K562 (cell line): ENCODE measurements at regions not wholly inside any gene's neighbourhood (a gene's known extent, or its start where the extent isn't known, plus 50 kb on each side); places are given as distances from the start of the nearest gene placed in this dataset.

ENCODE experiments used
- ATAC-seq: fragments of 200-7000 bp; cut with Tn5 transposase; 3 replicates; pipeline ENCODE4 v1.9.1; 2020; ENCODE audit warnings: moderate library complexity
- BruUV-seq: library from RNA; stranded (reverse); fragments of 400-500 nt; replicated peaks from 2 replicates; lab custom pipeline; 2021; lab: Mats Ljungman, UMichigan
- CTCF ChIA-PET: fragments of 300-600 bp; formaldehyde crosslinking; extraction: SDS; loops from one replicate; lab custom pipeline; 2021; ENCODE audit warnings: low intra/inter-chr PET ratio; lab: Yijun Ruan, JAX
- POLR2A ChIA-PET: fragments of 300-600, 350-650 bp; sonication (Branson Sonifier 250); formaldehyde crosslinking; extraction: SDS; loops from one replicate; lab custom pipeline; 2021; ENCODE audit warnings: antibody characterized with exemption, inconsistent platforms; lab: Yijun Ruan, JAX
- DNase-seq, 4 experiments: peaks; one replicate each; pipeline versions ENCODE4 v3.0.0 to v3.0.0-alpha.2; 2011 to 2018; ENCODE audit warnings: low spot score in 3 of 4, mixed read lengths in 3 of 4; ENCODE audit errors: extremely low read depth in 1 of 4
- FAIRE-seq: peaks from 2 replicates; lab custom pipeline; 2011; peaks lifted over from hg19 to GRCh38; lab: Jason Lieb, UNC
- H2AFZ ChIP-seq: 2 replicates; pipeline ENCODE4 v1.6.0; 2011; ENCODE audit warnings: low read depth, low read length, control low read depth, inconsistent platforms
- H3K27ac ChIP-seq: fragments of 200-600 bp; 3 replicates; pipeline ENCODE4 v1.8.0; 2011; ENCODE audit warnings: low read depth, mild to moderate bottlenecking, control low read depth, inconsistent platforms, low read length, moderate library complexity, mixed read lengths; ENCODE audit errors: extremely low read depth
- H3K27me3 ChIP-seq, 2 experiments: fragments of 300-600 bp in 1 of 2; 2 replicates in 1 of 2; 3 replicates in 1 of 2; pipeline versions ENCODE4 v1.6.0 to v1.8.0; 2011; ENCODE audit warnings: inconsistent platforms in 2 of 2, low read length in 2 of 2, mild to moderate bottlenecking in 1 of 2, mixed read lengths in 1 of 2, moderate library complexity in 1 of 2; ENCODE audit not compliant: control insufficient read depth in 2 of 2, insufficient read depth in 2 of 2
- H3K36me3 ChIP-seq: fragments of 300-600 bp; 3 replicates; pipeline ENCODE4 v1.8.0; 2011; ENCODE audit warnings: mild to moderate bottlenecking, low read length, inconsistent platforms; ENCODE audit not compliant: control insufficient read depth, insufficient read depth
- H3K4me1 ChIP-seq, 2 experiments: fragments of 200-600 bp in 1 of 2; replicated peaks in 1 of 2; 2 replicates in 1 of 2; 3 replicates in 1 of 2; pipeline versions ENCODE4 v1.5.1 to v1.8.0; 2011; ENCODE audit warnings: inconsistent platforms in 2 of 2, low read length in 2 of 2, mild to moderate bottlenecking in 1 of 2, mixed read lengths in 1 of 2, moderate library complexity in 1 of 2; ENCODE audit not compliant: control insufficient read depth in 2 of 2, insufficient read depth in 2 of 2
- H3K4me2 ChIP-seq: 2 replicates; pipeline ENCODE4 v1.6.1; 2011; ENCODE audit warnings: low read length, control low read depth, inconsistent platforms, mixed read lengths; ENCODE audit not compliant: insufficient read depth
- H3K4me3 ChIP-seq: fragments of 200-600 bp; sonication (generic), shearing (Covaris generic); 2 replicates; pipeline ENCODE4 v1.5.1; 2016; ENCODE audit warnings: control low read depth, inconsistent platforms
- H3K79me2 ChIP-seq: fragments of 200-600 bp; 3 replicates; pipeline ENCODE4 v1.8.0; 2011; ENCODE audit warnings: low read length, inconsistent platforms; ENCODE audit not compliant: control insufficient read depth, insufficient read depth
- H3K9ac ChIP-seq, 2 experiments: 2 replicates each; pipeline versions ENCODE4 v1.6.0 to v1.6.1; 2011; ENCODE audit warnings: low read depth in 2 of 2, low read length in 2 of 2, control low read depth in 1 of 2, inconsistent platforms in 1 of 2, mild to moderate bottlenecking in 1 of 2, mixed read lengths in 1 of 2; ENCODE audit not compliant: insufficient read depth in 1 of 2
- H3K9me1 ChIP-seq: one replicate; pipeline ENCODE4 v1.6.0; 2011; ENCODE audit warnings: inconsistent platforms, mild to moderate bottlenecking, low read length, moderate library complexity; ENCODE audit not compliant: control insufficient read depth, insufficient read depth
- H3K9me3 ChIP-seq: replicated peaks from 2 replicates; pipeline ENCODE4 v1.5.1; 2011; ENCODE audit warnings: low read depth, low read length, inconsistent platforms; ENCODE audit not compliant: control insufficient read depth, insufficient read depth
- H4K20me1 ChIP-seq: replicated peaks from 2 replicates; pipeline ENCODE4 v1.6.1; 2011; ENCODE audit warnings: low read length, inconsistent platforms, mixed read lengths; ENCODE audit not compliant: control insufficient read depth, insufficient read depth
- ILK ChIP-seq: fragments of 450-650 bp; IDR thresholded peaks from 2 replicates; pipeline ENCODE4 v1.6.1; 2016; ENCODE audit warnings: missing genetic modification characterization, low read depth, mild to moderate bottlenecking, missing compliant biosample characterization, moderate library complexity, borderline replicate concordance
- MAX ChIP-seq: sonication (generic); formaldehyde crosslinking; IDR thresholded peaks from 2 replicates; pipeline ENCODE4 v1.9.0; 2022; ENCODE audit warnings: mild to moderate bottlenecking, missing genetic modification reagents
- MCM2 ChIP-seq: fragments of 450-650 bp; IDR thresholded peaks from 2 replicates; pipeline ENCODE4 v1.6.1; 2017; ENCODE audit warnings: low read depth, mild to moderate bottlenecking
- PHF8 ChIP-seq: fragments of 200-600 bp; sonication (generic); IDR thresholded peaks from 2 replicates; pipeline ENCODE4 v1.6.1; 2012; ENCODE audit warnings: mixed run types, mild to moderate bottlenecking, inconsistent platforms, low read length, moderate library complexity, borderline replicate concordance
- PRPF4 ChIP-seq: fragments of 200-400 bp; formaldehyde crosslinking; IDR thresholded peaks from one replicate; pipeline ENCODE4 v1.6.1; 2017; ENCODE audit warnings: low read length, low read depth, mild to moderate bottlenecking; ENCODE audit not compliant: insufficient read depth, poor library complexity, severe bottlenecking
- RNF2 ChIP-seq: sonication (generic); IDR thresholded peaks from 2 replicates; pipeline ENCODE4 v1.6.1; 2016
- TEAD4 ChIP-seq, 2 experiments: sonication (generic) in 1 of 2; formaldehyde crosslinking in 1 of 2; IDR thresholded peaks; 2 replicates each; pipeline versions ENCODE4 v1.6.1 to v1.8.0; 2012 to 2022; ENCODE audit warnings: borderline replicate concordance in 1 of 2, inconsistent platforms in 1 of 2, low read length in 1 of 2, mild to moderate bottlenecking in 1 of 2, missing genetic modification reagents in 1 of 2
- YBX1 ChIP-seq: fragments of 450-650 bp; IDR thresholded peaks from 2 replicates; pipeline ENCODE4 v1.7.1; 2016; ENCODE audit warnings: mild to moderate bottlenecking
- ZNF561 ChIP-seq: fragments of 450-650 bp; formaldehyde crosslinking; conservative IDR thresholded peaks from 2 replicates; pipeline ENCODE4 v1.4.0; 2020; ENCODE audit warnings: mild to moderate bottlenecking, moderate library complexity
- WGBS: fragments of 100-300 bp; shearing (Covaris generic); methylation state at CpG from one replicate; pipeline ENCODE4 v1.1.6; 2016; ENCODE audit warnings: low coverage, mixed read lengths; ENCODE audit not compliant: insufficient coverage; ENCODE audit errors: missing lambda C conversion rate; 5-methylcytosine and 5-hydroxymethylcytosine counted together
- in situ Hi-C: fragments of 300-500 bp; cut with MboI; formaldehyde crosslinking; loops from 4 replicates; pipeline ENCODE4 v1.15.0; 2018; ENCODE audit warnings: inconsistent platforms, mixed read lengths
- intact Hi-C: fragments of 100-400 bp; cut with micrococcal nuclease; formaldehyde crosslinking; loops from 2 replicates; pipeline ENCODE4 v1.14.2; 2022

DNA sequence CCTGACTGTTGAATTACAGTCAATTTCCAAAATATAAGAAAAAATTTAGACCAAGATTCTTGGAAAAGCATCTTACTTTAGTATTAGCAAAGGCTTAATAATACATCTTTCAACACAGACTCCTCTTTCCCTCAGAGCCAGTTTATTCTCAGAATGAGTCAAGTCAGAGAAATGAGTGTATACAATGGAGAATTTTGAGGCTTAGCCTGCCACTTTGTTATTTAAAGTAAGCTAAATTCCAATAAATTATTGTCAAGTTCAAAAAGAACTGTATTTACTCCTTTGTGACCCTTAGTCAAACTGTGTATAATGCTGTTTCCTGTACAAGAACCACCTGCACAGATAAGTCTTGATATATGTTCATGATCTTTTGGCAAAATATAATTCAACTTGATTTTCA, 428.5 kb upstream of the ITGA1 start:
- H3K4me3 ChIP-seq = no peak overlapping the region
- CTCF ChIA-PET = no interaction called here
- TF ChIP-seq PRPF4 (no peak), RNF2 (no peak), MAX (no peak), YBX1 (no peak)
- in situ Hi-C loops = no loop called here
- no peaks in the 10 kb centered on the region for H4K20me1 ChIP-seq
- H3K9me1 ChIP-seq = no peaks in the 10 kb centered on the region
- ATAC-seq (no peak), DNase-seq (no peak), FAIRE-seq (no peak)
- intact Hi-C loops = no loop called here
- no peaks in the 10 kb centered on the region for H3K79me2 ChIP-seq
- H3K4me2 ChIP-seq = no peak overlapping the region
- no peaks in the 10 kb centered on the region for H3K4me1 ChIP-seq
- no TSS peak for BruUV-seq
- H3K27me3 ChIP-seq = no peaks in the 10 kb centered on the region
- no peak overlapping the region for H3K27ac ChIP-seq
- no peaks in the 10 kb centered on the region for H3K36me3 ChIP-seq
- H3K9me3 ChIP-seq = no peaks in the 10 kb centered on the region
- no peak overlapping the region for H3K9ac ChIP-seq
- H2AFZ ChIP-seq = no peak overlapping the region
- POLR2A ChIA-PET = no interaction called here

DNA sequence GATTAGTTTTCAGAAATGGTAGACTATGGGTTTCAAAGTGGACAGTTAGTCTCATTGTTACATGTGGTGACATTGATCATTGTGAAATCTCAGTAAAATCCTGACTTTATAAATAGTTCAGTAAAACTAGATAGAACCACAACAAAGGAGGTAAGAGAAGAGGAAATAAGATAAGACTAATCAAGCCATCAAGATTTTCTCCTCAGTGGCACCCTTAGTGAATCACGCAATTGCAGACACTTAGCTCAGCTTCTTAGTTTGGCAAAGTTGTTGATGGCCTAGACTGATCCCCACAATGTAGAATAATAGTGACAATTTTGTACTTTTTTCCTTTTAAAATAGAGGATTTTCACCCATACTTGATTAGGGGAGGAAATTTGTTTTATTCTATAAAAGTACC, 426.7 kb upstream of the ITGA1 start:
- no peaks in the 10 kb centered on the region for H3K4me1 ChIP-seq
- ATAC-seq = no peak
- WGBS = 0% methylated on average over 1 of the region's 1 CpG
- no peaks in the 10 kb centered on the region for H4K20me1 ChIP-seq
- ChIA-PET POLR2A (no interaction called here), CTCF (no interaction called here)
- in situ Hi-C loops = no loop called here
- H3K27me3 ChIP-seq = no peaks in the 10 kb centered on the region
- no peak overlapping the region for H3K4me2 ChIP-seq
- no peaks in the 10 kb centered on the region for H3K36me3 ChIP-seq
- BruUV-seq = no TSS peak
- no peaks in the 10 kb centered on the region for H3K79me2 ChIP-seq
- no peak for DNase-seq
- no peak overlapping the region for H3K27ac ChIP-seq
- FAIRE-seq = no peak
- H3K9me3 ChIP-seq = no peaks in the 10 kb centered on the region
- no peaks in the 10 kb centered on the region for H3K9me1 ChIP-seq
- H3K9ac ChIP-seq = no peak overlapping the region
- no peak overlapping the region for H2AFZ ChIP-seq
- no peak overlapping the region for H3K4me3 ChIP-seq
- TF ChIP-seq TEAD4 (IDR thresholded peaks at IDR 0.05; ENCODE audit: low read length) (no peak), TEAD4 (CRISPR knock-in tag; IDR thresholded peaks at IDR 0.05; ENCODE audit: borderline replicate concordance) (no peak), ZNF561 (CRISPR knock-in tag) (no peak), ILK (no peak), PHF8 (no peak), MCM2 (no peak)
- intact Hi-C loops = no loop called here
